Epidermal melanocyte (primary cell): ENCODE measurements at regions not wholly inside any gene's neighbourhood (a gene's known extent, or its start where the extent isn't known, plus 50 kb on each side); places are given as distances from the start of the nearest gene placed in this dataset.

Source experiments
- DNase-seq: peaks from one replicate; pipeline ENCODE4 v3.0.0; 2011; ENCODE audit warnings: low spot score; ENCODE audit not compliant: insufficient read length

GRCh38 chr6:14711056-14711703 lies 534.7 kb upstream of the JARID2 start:
- DNase-seq, result no peak

- no peak for DNase-seq
Observed at GRCh38 chr6:14711704-14712379, 534.0 kb upstream of the JARID2 start.

GRCh38 chr6:14713008-14713960 lies 532.6 kb upstream of the JARID2 start:
- DNase-seq, result peak; percentile 69

GRCh38 chr6:14713966-14714631 lies 531.8 kb upstream of the JARID2 start:
- no peak for DNase-seq

- DNase-seq, result no peak
Observed at GRCh38 chr6:14715076-14715475, 530.8 kb upstream of the JARID2 start.

GRCh38 chr6:14716499-14717146 lies 529.2 kb upstream of the JARID2 start:
- DNase-seq, result no peak

- no peak for DNase-seq
Observed at GRCh38 chr6:14717307-14717706, 528.6 kb upstream of the JARID2 start.

GRCh38 chr6:14718861-14719260 lies 527.0 kb upstream of the JARID2 start:
- no peak for DNase-seq

GRCh38 chr6:14719270-14719669 lies 526.6 kb upstream of the JARID2 start:
- no peak for DNase-seq

- DNase-seq, result no peak
Observed at GRCh38 chr6:14720411-14721102, 525.3 kb upstream of the JARID2 start.

GRCh38 chr6:14721103-14721758 lies 524.6 kb upstream of the JARID2 start:
- no peak for DNase-seq

GRCh38 chr6:14722001-14722562 lies 523.8 kb upstream of the JARID2 start:
- no peak for DNase-seq

- no peak for DNase-seq
Observed at GRCh38 chr6:14722704-14723103, 523.2 kb upstream of the JARID2 start.

GRCh38 chr6:14723535-14724086 lies 522.3 kb upstream of the JARID2 start:
- DNase-seq, result no peak

GRCh38 chr6:14724549-14724948 lies 521.3 kb upstream of the JARID2 start:
- no peak for DNase-seq

GRCh38 chr6:14726816-14727493 lies 518.9 kb upstream of the JARID2 start:
- no peak for DNase-seq

GRCh38 chr6:14727494-14728395 lies 518.1 kb upstream of the JARID2 start:
- no peak for DNase-seq
